NOMO-1 (cell line): ENCODE measurements at regions not wholly inside any gene's neighbourhood (a gene's known extent, or its start where the extent isn't known, plus 50 kb on each side); places are given as distances from the start of the nearest gene placed in this dataset.
"Not testable (repeated sequence)": the region's sequence is repeated elsewhere in the genome, so short reads cannot be mapped to it uniquely, and the experiment has no call there.

Experiments
- DNase-seq, 2 experiments: peaks; one replicate each; lab custom pipeline; 2025; ENCODE audit not compliant: unreplicated experiment in 2 of 2; lab: John Stamatoyannopoulos, UW

GRCh38 chrX:121832446-121832845 is 785.0 kb downstream of the GLUD2 start:
- DNase-seq: no peak

- no peak for DNase-seq
Measured at GRCh38 chrX:121836000-121836399, 788.6 kb downstream of the GLUD2 start.

- no peak for DNase-seq
Measured at GRCh38 chrX:121851033-121851432, 803.6 kb downstream of the GLUD2 start.

GRCh38 chrX:121853762-121854613 is 806.6 kb downstream of the GLUD2 start:
- no peak for DNase-seq

- DNase-seq: no peak
Measured at GRCh38 chrX:121854614-121854911, 807.2 kb downstream of the GLUD2 start.

- no peak for DNase-seq
Measured at GRCh38 chrX:121858867-121859647, 811.6 kb downstream of the GLUD2 start.

GRCh38 chrX:121863976-121864375 is 816.6 kb downstream of the GLUD2 start:
- DNase-seq: no peak

GRCh38 chrX:121864561-121864960 is 817.2 kb downstream of the GLUD2 start:
- no peak for DNase-seq

- DNase-seq: no peak
Measured at GRCh38 chrX:121869876-121870477, 822.6 kb downstream of the GLUD2 start.

- DNase-seq: no peak
Measured at GRCh38 chrX:121871122-121871521, 823.7 kb downstream of the GLUD2 start.

GRCh38 chrX:121876305-121876704 is 828.9 kb downstream of the GLUD2 start:
- peak in 1 of 2 experiments; percentile 1 for DNase-seq

- not testable (repeated sequence) for DNase-seq
Measured at GRCh38 chrX:121877337-121877736, 829.9 kb downstream of the GLUD2 start.

GRCh38 chrX:121886557-121886956 is 839.1 kb downstream of the GLUD2 start:
- peak; percentile 14 to 81 for DNase-seq

- DNase-seq: no peak
Measured at GRCh38 chrX:121894756-121895155, 847.3 kb downstream of the GLUD2 start.

GRCh38 chrX:121902463-121902862 is 855.1 kb downstream of the GLUD2 start:
- no peak for DNase-seq

GRCh38 chrX:121903961-121904360 is 856.6 kb downstream of the GLUD2 start:
- DNase-seq: no peak

GRCh38 chrX:121921258-121921657 is 873.8 kb downstream of the GLUD2 start:
- no peak for DNase-seq

- DNase-seq: no peak
Measured at GRCh38 chrX:121931567-121931966, 884.2 kb downstream of the GLUD2 start.

GRCh38 chrX:121932688-121933087 is 885.3 kb downstream of the GLUD2 start:
- no peak for DNase-seq

- DNase-seq: no peak
Measured at GRCh38 chrX:121949041-121949760, 901.8 kb downstream of the GLUD2 start.

- DNase-seq: no peak
Measured at GRCh38 chrX:121958886-121959285, 911.5 kb downstream of the GLUD2 start.
